ENCODE measurements at regions not wholly inside any gene's neighbourhood (a gene's known extent, or its start where the extent isn't known, plus 50 kb on each side); places are given as distances from the start of the nearest gene placed in this dataset.
"Not testable (repeated sequence)": the region's sequence is repeated elsewhere in the genome, so short reads cannot be mapped to it uniquely, and the experiment has no call there.

GRCh38 chr9:38130724-38131123 lies 61.7 kb upstream of the SHB start:
- H3K36me3 ChIP-seq (ENCODE audit: insufficient read depth, low read depth, low read length): no peaks in the 10 kb centered on the region
- no peak overlapping the region for H3K4me3 ChIP-seq (ENCODE audit: low read length)
- no peak overlapping the region for H3K27ac ChIP-seq (ENCODE audit: low read length)
- H3K27me3 ChIP-seq (ENCODE audit: insufficient read depth, low read length): peaks cover 11% of the 10 kb centered on the region; the same call in 1 of the 2 replicates
- no peak overlapping the region for H3K9ac ChIP-seq (ENCODE audit: low read depth, low read length)
- no peaks in the 10 kb centered on the region for H3K9me3 ChIP-seq (ENCODE audit: insufficient read depth, low read depth, low read length)
- peaks cover 7% of the 10 kb centered on the region; the same call in 1 of the 2 replicates for H3K4me1 ChIP-seq (ENCODE audit: insufficient read depth, low read length)

- Histone ChIP-seq H3K4me3 (ENCODE audit: low read length) (no peak overlapping the region), H3K4me1 (ENCODE audit: insufficient read depth, low read length) (peaks cover under 1% of the 10 kb centered on the region; the same call in 1 of the 2 replicates), H3K9me3 (ENCODE audit: insufficient read depth, low read depth, low read length) (no peaks in the 10 kb centered on the region), H3K27me3 (ENCODE audit: insufficient read depth, low read length) (peaks cover 12% of the 10 kb centered on the region; the same call in 1 of the 2 replicates), H3K36me3 (ENCODE audit: insufficient read depth, low read depth, low read length) (no peaks in the 10 kb centered on the region), H3K9ac (ENCODE audit: low read depth, low read length) (no peak overlapping the region), H3K27ac (ENCODE audit: low read length) (no peak overlapping the region)
Observed at GRCh38 chr9:38129366-38129765, 60.3 kb upstream of the SHB start.

GRCh38 chr9:38128752-38129270 lies 59.8 kb upstream of the SHB start:
- Histone ChIP-seq H3K4me1 (ENCODE audit: insufficient read depth, low read length) (no peaks in the 10 kb centered on the region), H3K27me3 (ENCODE audit: insufficient read depth, low read length) (peaks cover 12% of the 10 kb centered on the region; the same call in 1 of the 2 replicates), H3K27ac (ENCODE audit: low read length) (no peak overlapping the region), H3K9ac (ENCODE audit: low read depth, low read length) (no peak overlapping the region), H3K9me3 (ENCODE audit: insufficient read depth, low read depth, low read length) (no peaks in the 10 kb centered on the region), H3K4me3 (ENCODE audit: low read length) (no peak overlapping the region), H3K36me3 (ENCODE audit: insufficient read depth, low read depth, low read length) (no peaks in the 10 kb centered on the region)

- Histone ChIP-seq H3K9ac (ENCODE audit: low read depth, low read length) (no peak overlapping the region), H3K27ac (ENCODE audit: low read length) (no peak overlapping the region)
Observed at GRCh38 chr9:38127271-38127839, 58.3 kb upstream of the SHB start.

GRCh38 chr9:38126730-38127129 lies 57.7 kb upstream of the SHB start:
- no peaks in the 10 kb centered on the region for H3K36me3 ChIP-seq (ENCODE audit: insufficient read depth, low read depth, low read length)
- no peak overlapping the region for H3K9ac ChIP-seq (ENCODE audit: low read depth, low read length)
- H3K9me3 ChIP-seq (ENCODE audit: insufficient read depth, low read depth, low read length): no peaks in the 10 kb centered on the region
- H3K4me3 ChIP-seq (ENCODE audit: low read length): no peak overlapping the region
- H3K27ac ChIP-seq (ENCODE audit: low read length): no peak overlapping the region
- no peaks in the 10 kb centered on the region for H3K4me1 ChIP-seq (ENCODE audit: insufficient read depth, low read length)
- H3K27me3 ChIP-seq (ENCODE audit: insufficient read depth, low read length): peaks cover 6% of the 10 kb centered on the region; the same call in 1 of the 2 replicates

More at GRCh38 chr9:38127271-38127839, 58.3 kb upstream of the SHB start:
- Histone ChIP-seq H3K9me3 (ENCODE audit: insufficient read depth, low read depth, low read length) (no peaks in the 10 kb centered on the region), H3K27me3 (ENCODE audit: insufficient read depth, low read length) (peaks cover 6% of the 10 kb centered on the region; the same call in 1 of the 2 replicates), H3K4me1 (ENCODE audit: insufficient read depth, low read length) (no peaks in the 10 kb centered on the region), H3K4me3 (ENCODE audit: low read length) (no peak overlapping the region), H3K36me3 (ENCODE audit: insufficient read depth, low read depth, low read length) (no peaks in the 10 kb centered on the region)

GRCh38 chr9:38125889-38126288 lies 56.9 kb upstream of the SHB start:
- H3K9me3 ChIP-seq (ENCODE audit: insufficient read depth, low read depth, low read length): no peaks in the 10 kb centered on the region
- H3K36me3 ChIP-seq (ENCODE audit: insufficient read depth, low read depth, low read length): no peaks in the 10 kb centered on the region
- no peak overlapping the region for H3K9ac ChIP-seq (ENCODE audit: low read depth, low read length)
- no peak overlapping the region for H3K4me3 ChIP-seq (ENCODE audit: low read length)
- no peak overlapping the region for H3K27ac ChIP-seq (ENCODE audit: low read length)
- H3K27me3 ChIP-seq (ENCODE audit: insufficient read depth, low read length): peaks cover 6% of the 10 kb centered on the region; the same call in 1 of the 2 replicates
- H3K4me1 ChIP-seq (ENCODE audit: insufficient read depth, low read length): no peaks in the 10 kb centered on the region

- not testable (repeated sequence) for H3K4me1 ChIP-seq (ENCODE audit: insufficient read depth, low read length); H3K36me3 ChIP-seq (ENCODE audit: insufficient read depth, low read depth, low read length); H3K9me3 ChIP-seq (ENCODE audit: insufficient read depth, low read depth, low read length); H3K9ac ChIP-seq (ENCODE audit: low read depth, low read length); H3K27me3 ChIP-seq (ENCODE audit: insufficient read depth, low read length); H3K27ac ChIP-seq (ENCODE audit: low read length); H3K4me3 ChIP-seq (ENCODE audit: low read length)
Observed at GRCh38 chr9:38123359-38123758, 54.3 kb upstream of the SHB start.

- Histone ChIP-seq H3K27ac (ENCODE audit: low read length) (no peak overlapping the region), H3K9ac (ENCODE audit: low read depth, low read length) (no peak overlapping the region), H3K9me3 (ENCODE audit: insufficient read depth, low read depth, low read length) (no peaks in the 10 kb centered on the region), H3K27me3 (ENCODE audit: insufficient read depth, low read length) (peaks cover 4% of the 10 kb centered on the region; the same call in 1 of the 2 replicates), H3K4me1 (ENCODE audit: insufficient read depth, low read length) (no peaks in the 10 kb centered on the region), H3K4me3 (ENCODE audit: low read length) (no peak overlapping the region), H3K36me3 (ENCODE audit: insufficient read depth, low read depth, low read length) (no peaks in the 10 kb centered on the region)
Observed at GRCh38 chr9:38120961-38121360, 51.9 kb upstream of the SHB start.

- Histone ChIP-seq H3K27ac (ENCODE audit: low read length) (no peak overlapping the region), H3K9me3 (ENCODE audit: insufficient read depth, low read depth, low read length) (no peaks in the 10 kb centered on the region), H3K27me3 (ENCODE audit: insufficient read depth, low read length) (no peaks in the 10 kb centered on the region; the same call in 1 of the 2 replicates), H3K36me3 (ENCODE audit: insufficient read depth, low read depth, low read length) (no peaks in the 10 kb centered on the region), H3K4me1 (ENCODE audit: insufficient read depth, low read length) (no peaks in the 10 kb centered on the region), H3K4me3 (ENCODE audit: low read length) (no peak overlapping the region), H3K9ac (ENCODE audit: low read depth, low read length) (no peak overlapping the region)
Observed at GRCh38 chr9:38119560-38120236, 50.7 kb upstream of the SHB start.

GRCh38 chr9:38118862-38119438 lies 49.9 kb upstream of the SHB start:
- Histone ChIP-seq H3K27me3 (ENCODE audit: insufficient read depth, low read length) (no peaks in the 10 kb centered on the region; the same call in 1 of the 2 replicates), H3K4me3 (ENCODE audit: low read length) (no peak overlapping the region), H3K9ac (ENCODE audit: low read depth, low read length) (no peak overlapping the region), H3K27ac (ENCODE audit: low read length) (no peak overlapping the region), H3K36me3 (ENCODE audit: insufficient read depth, low read depth, low read length) (no peaks in the 10 kb centered on the region), H3K9me3 (ENCODE audit: insufficient read depth, low read depth, low read length) (no peaks in the 10 kb centered on the region), H3K4me1 (ENCODE audit: insufficient read depth, low read length) (no peaks in the 10 kb centered on the region)
